ENCODE measurements at regions not wholly inside any gene's neighbourhood (a gene's known extent, or its start where the extent isn't known, plus 50 kb on each side); places are given as distances from the start of the nearest gene placed in this dataset.

DNA sequence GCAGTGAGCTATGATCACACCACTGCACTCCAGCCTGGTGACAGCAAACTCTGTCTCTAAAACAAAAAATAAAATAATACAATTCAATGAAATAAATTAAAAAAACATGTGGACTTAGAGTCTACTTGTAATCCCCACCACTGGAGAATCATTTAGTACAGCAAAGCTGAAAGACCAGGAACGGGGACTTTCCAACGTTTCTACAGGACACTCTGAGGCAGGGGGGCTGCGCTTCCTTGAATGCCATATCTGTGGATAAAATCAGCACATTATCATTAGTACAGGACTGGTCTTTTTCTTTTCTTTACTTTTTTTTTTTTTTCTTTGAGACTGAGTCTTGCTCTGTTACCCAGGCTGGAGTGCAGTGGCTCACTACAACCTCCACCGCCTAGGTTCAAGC, 124.8 kb downstream of the MXRA5 start:
- Histone ChIP-seq H3K27me3 (ENCODE audit: control insufficient read depth in 4 of 4, insufficient read depth in 4 of 4, low read length in 3 of 4) (no peaks in the 10 kb centered on the region), H3K9me3 (ENCODE audit: control insufficient read depth in 4 of 4, low read length in 3 of 4) (no peaks in the 10 kb centered on the region), H3K36me3 (ENCODE audit: control insufficient read depth in 4 of 4, insufficient read depth in 3 of 4, low read depth in 1 of 4, low read length in 3 of 4) (no peaks in the 10 kb centered on the region), H3K27ac (ENCODE audit: low read depth in 1 of 2, low read length in 2 of 2) (no peak overlapping the region), H3K4me3 (ENCODE audit: low read depth in 1 of 3, low read length in 3 of 3) (no peak overlapping the region), H3K4me1 (ENCODE audit: control insufficient read depth in 4 of 4, insufficient read depth in 4 of 4, low read length in 3 of 4) (no peaks in the 10 kb centered on the region), H3K9ac (ENCODE audit: low read depth in 1 of 2, low read length in 2 of 2) (no peak overlapping the region)
- 84% methylated on average over 4 of the region's 4 CpGs for WGBS
- DNase-seq (ENCODE audit: low spot score), result no peak
- TF ChIP-seq JUND (IDR thresholded peaks at IDR 0.05) (no peak), YY1 (IDR thresholded peaks at IDR 0.05) (no peak), FOXA2 (IDR thresholded peaks at IDR 0.05) (no peak), GABPA (IDR thresholded peaks at IDR 0.05 in 1 of 2, conservative IDR thresholded peaks at IDR 0.05 in 1 of 2) (no peak)
- TF ChIP-seq, protein P1, sequence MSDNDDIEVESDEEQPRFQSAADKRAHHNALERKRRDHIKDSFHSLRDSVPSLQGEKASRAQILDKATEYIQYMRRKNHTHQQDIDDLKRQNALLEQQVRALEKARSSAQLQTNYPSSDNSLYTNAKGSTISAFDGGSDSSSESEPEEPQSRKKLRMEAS (IDR thresholded peaks at IDR 0.05), result no peak
- TF ChIP-seq, protein P2, sequence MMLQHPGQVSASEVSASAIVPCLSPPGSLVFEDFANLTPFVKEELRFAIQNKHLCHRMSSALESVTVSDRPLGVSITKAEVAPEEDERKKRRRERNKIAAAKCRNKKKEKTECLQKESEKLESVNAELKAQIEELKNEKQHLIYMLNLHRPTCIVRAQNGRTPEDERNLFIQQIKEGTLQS (IDR thresholded peaks at IDR 0.05), result no peak

DNA sequence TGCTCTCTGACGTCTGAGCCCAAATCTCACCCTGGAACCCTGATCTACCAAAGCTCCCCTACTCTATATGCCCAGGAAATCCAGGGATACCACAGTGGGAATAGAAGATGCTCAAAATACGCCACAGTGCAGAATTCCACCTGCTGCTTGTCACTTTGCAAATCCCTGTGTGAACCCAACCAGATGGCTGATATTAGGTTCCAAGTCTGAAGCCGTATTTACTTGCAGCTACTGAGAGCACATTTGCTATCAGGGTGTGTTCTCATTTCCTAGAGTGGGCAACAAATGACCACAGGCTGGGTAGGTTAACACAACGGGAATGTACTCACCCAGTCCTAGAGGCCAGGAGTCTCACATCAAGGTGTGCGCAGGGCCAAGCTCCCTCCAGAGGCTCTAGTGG, 126.8 kb downstream of the MXRA5 start:
- no peaks in the 10 kb centered on the region for H3K4me1 ChIP-seq (ENCODE audit: control insufficient read depth in 4 of 4, insufficient read depth in 4 of 4, low read length in 3 of 4)
- no peaks in the 10 kb centered on the region for H3K9me3 ChIP-seq (ENCODE audit: control insufficient read depth in 4 of 4, low read length in 3 of 4)
- H3K4me3 ChIP-seq (ENCODE audit: low read depth in 1 of 3, low read length in 3 of 3), result no peak overlapping the region
- H3K27ac ChIP-seq (ENCODE audit: low read depth in 1 of 2, low read length in 2 of 2), result no peak overlapping the region
- 65% methylated on average over 5 of the region's 5 CpGs for WGBS
- TF ChIP-seq NR2F2 (IDR thresholded peaks at IDR 0.05) (no peak), RAD21 (IDR thresholded peaks at IDR 0.05) (no peak), SP1 (IDR thresholded peaks at IDR 0.05) (no peak), RXRA (IDR thresholded peaks at IDR 0.05) (no peak), JUND (IDR thresholded peaks at IDR 0.05) (no peak), FOXA1 (IDR thresholded peaks at IDR 0.05) (no peak), GABPA (IDR thresholded peaks at IDR 0.05 in 1 of 2, conservative IDR thresholded peaks at IDR 0.05 in 1 of 2) (no peak), HNF4A (conservative IDR thresholded peaks at IDR 0.05) (no peak), YY1 (IDR thresholded peaks at IDR 0.05) (no peak), HNF4G (IDR thresholded peaks at IDR 0.05) (no peak), FOXA2 (IDR thresholded peaks at IDR 0.05) (no peak)
- TF ChIP-seq, protein P3, sequence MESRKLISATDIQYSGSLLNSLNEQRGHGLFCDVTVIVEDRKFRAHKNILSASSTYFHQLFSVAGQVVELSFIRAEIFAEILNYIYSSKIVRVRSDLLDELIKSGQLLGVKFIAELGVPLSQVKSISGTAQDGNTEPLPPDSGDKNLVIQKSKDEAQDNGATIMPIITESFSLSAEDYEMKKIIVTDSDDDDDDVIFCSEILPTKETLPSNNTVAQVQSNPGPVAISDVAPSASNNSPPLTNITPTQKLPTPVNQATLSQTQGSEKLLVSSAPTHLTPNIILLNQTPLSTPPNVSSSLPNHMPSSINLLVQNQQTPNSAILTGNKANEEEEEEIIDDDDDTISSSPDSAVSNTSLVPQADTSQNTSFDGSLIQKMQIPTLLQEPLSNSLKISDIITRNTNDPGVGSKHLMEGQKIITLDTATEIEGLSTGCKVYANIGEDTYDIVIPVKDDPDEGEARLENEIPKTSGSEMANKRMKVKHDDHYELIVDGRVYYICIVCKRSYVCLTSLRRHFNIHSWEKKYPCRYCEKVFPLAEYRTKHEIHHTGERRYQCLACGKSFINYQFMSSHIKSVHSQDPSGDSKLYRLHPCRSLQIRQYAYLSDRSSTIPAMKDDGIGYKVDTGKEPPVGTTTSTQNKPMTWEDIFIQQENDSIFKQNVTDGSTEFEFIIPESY (IDR thresholded peaks at IDR 0.05), result no peak
- TF ChIP-seq, protein P2 (IDR thresholded peaks at IDR 0.05), result no peak
- TF ChIP-seq, protein P4, sequence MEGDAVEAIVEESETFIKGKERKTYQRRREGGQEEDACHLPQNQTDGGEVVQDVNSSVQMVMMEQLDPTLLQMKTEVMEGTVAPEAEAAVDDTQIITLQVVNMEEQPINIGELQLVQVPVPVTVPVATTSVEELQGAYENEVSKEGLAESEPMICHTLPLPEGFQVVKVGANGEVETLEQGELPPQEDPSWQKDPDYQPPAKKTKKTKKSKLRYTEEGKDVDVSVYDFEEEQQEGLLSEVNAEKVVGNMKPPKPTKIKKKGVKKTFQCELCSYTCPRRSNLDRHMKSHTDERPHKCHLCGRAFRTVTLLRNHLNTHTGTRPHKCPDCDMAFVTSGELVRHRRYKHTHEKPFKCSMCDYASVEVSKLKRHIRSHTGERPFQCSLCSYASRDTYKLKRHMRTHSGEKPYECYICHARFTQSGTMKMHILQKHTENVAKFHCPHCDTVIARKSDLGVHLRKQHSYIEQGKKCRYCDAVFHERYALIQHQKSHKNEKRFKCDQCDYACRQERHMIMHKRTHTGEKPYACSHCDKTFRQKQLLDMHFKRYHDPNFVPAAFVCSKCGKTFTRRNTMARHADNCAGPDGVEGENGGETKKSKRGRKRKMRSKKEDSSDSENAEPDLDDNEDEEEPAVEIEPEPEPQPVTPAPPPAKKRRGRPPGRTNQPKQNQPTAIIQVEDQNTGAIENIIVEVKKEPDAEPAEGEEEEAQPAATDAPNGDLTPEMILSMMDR (IDR thresholded peaks at IDR 0.05; ENCODE audit: low read depth, low read length, missing input control), result no peak
- TF ChIP-seq, protein P5, sequence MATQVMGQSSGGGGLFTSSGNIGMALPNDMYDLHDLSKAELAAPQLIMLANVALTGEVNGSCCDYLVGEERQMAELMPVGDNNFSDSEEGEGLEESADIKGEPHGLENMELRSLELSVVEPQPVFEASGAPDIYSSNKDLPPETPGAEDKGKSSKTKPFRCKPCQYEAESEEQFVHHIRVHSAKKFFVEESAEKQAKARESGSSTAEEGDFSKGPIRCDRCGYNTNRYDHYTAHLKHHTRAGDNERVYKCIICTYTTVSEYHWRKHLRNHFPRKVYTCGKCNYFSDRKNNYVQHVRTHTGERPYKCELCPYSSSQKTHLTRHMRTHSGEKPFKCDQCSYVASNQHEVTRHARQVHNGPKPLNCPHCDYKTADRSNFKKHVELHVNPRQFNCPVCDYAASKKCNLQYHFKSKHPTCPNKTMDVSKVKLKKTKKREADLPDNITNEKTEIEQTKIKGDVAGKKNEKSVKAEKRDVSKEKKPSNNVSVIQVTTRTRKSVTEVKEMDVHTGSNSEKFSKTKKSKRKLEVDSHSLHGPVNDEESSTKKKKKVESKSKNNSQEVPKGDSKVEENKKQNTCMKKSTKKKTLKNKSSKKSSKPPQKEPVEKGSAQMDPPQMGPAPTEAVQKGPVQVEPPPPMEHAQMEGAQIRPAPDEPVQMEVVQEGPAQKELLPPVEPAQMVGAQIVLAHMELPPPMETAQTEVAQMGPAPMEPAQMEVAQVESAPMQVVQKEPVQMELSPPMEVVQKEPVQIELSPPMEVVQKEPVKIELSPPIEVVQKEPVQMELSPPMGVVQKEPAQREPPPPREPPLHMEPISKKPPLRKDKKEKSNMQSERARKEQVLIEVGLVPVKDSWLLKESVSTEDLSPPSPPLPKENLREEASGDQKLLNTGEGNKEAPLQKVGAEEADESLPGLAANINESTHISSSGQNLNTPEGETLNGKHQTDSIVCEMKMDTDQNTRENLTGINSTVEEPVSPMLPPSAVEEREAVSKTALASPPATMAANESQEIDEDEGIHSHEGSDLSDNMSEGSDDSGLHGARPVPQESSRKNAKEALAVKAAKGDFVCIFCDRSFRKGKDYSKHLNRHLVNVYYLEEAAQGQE (IDR thresholded peaks at IDR 0.05), result no peak
- TF ChIP-seq, protein P1 (IDR thresholded peaks at IDR 0.05), result no peak
- no peak overlapping the region for H3K9ac ChIP-seq (ENCODE audit: low read depth in 1 of 2, low read length in 2 of 2)
- H3K36me3 ChIP-seq (ENCODE audit: control insufficient read depth in 4 of 4, insufficient read depth in 3 of 4, low read depth in 1 of 4, low read length in 3 of 4), result no peaks in the 10 kb centered on the region
- no peaks in the 10 kb centered on the region for H3K27me3 ChIP-seq (ENCODE audit: control insufficient read depth in 4 of 4, insufficient read depth in 4 of 4, low read length in 3 of 4)
- no peak for DNase-seq (ENCODE audit: low spot score)
